ENCODE measurements at regions not wholly inside any gene's neighbourhood (a gene's known extent, or its start where the extent isn't known, plus 50 kb on each side); places are given as distances from the start of the nearest gene placed in this dataset.

DNA sequence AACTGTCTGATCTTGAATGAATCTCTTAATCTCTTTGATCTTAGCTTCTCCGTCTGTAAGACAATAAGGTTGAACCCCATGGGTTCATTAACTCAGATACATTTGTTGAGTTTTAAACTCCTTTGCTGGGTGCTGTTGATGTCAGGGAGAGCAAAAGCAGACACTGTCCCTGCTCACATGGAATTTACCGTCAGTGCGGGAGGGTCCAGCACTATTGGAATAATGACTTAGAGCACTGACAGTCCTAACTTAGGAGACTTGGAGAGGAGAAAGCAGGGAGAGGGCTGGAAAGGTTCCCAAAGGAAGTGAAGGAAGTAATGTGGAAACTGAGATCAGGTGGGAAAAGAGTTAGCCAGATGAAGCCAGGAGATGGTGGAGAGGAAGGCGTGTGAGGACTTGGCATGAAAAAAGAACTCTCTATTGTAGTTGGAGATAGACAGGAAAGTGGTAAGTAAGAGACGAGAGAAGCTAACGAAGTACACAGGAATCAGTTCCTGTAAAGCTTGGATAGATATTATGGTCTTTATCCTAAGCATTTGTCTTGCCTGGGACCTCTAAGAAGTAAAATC is 141.4 kb upstream of the SERTAD2 start:
- no peaks in the 10 kb centered on the region for H3K36me3 ChIP-seq (ENCODE audit: control insufficient read depth, insufficient read depth, low read length)
- H3K4me1 ChIP-seq (ENCODE audit: control insufficient read depth, insufficient read depth, low read length, poor library complexity, severe bottlenecking), result no peaks in the 10 kb centered on the region
- H3K27ac ChIP-seq (ENCODE audit: low read depth, low read length, severe bottlenecking), result no peak overlapping the region
- no peaks in the 10 kb centered on the region for H3K9me3 ChIP-seq (ENCODE audit: control insufficient read depth, low read length)
- WGBS, 2 experiments (ENCODE audit: insufficient coverage in 2 of 2), result 87 to 88% methylated on average over 5 of the region's 6 CpGs
- no peak overlapping the region for H3K4me3 ChIP-seq (ENCODE audit: extremely low read depth, insufficient read depth, low read length, poor library complexity, severe bottlenecking)

DNA sequence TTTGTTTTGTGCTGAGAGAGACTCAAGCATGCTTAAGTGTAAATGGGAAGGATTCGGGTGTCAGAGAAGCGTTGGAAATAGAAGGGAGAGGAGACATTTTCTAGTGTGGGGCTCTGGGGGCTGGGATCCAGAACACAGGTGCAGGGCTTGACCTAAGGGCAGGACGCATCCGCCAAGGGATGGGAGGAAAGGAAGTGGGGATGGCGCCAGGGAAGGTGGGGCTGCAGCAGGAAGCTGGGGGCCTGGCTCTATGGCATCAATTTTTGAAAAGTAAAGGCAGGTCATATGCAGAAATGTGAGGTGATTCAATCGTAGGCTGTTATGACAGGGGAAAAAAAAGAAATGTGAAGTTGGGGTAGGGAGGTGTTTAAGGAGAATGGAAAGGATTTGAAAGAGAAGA is 143.2 kb upstream of the SERTAD2 start:
- H3K9me3 ChIP-seq (ENCODE audit: control insufficient read depth, low read length), result no peaks in the 10 kb centered on the region
- H3K27ac ChIP-seq (ENCODE audit: low read depth, low read length, severe bottlenecking), result no peak overlapping the region
- 93 to 95% methylated on average over 6 of the region's 6 CpGs for WGBS, 2 experiments (ENCODE audit: insufficient coverage in 2 of 2)
- no peaks in the 10 kb centered on the region for H3K4me1 ChIP-seq (ENCODE audit: control insufficient read depth, insufficient read depth, low read length, poor library complexity, severe bottlenecking)
- no peak overlapping the region for H3K4me3 ChIP-seq (ENCODE audit: extremely low read depth, insufficient read depth, low read length, poor library complexity, severe bottlenecking)
- no peaks in the 10 kb centered on the region for H3K36me3 ChIP-seq (ENCODE audit: control insufficient read depth, insufficient read depth, low read length)

- no peak overlapping the region for H3K27ac ChIP-seq (ENCODE audit: low read depth, low read length, severe bottlenecking)
- 92 to 96% methylated on average over 3 to 4 of the region's 4 CpGs for WGBS, 2 experiments (ENCODE audit: insufficient coverage in 2 of 2)
- H3K9me3 ChIP-seq (ENCODE audit: control insufficient read depth, low read length), result no peaks in the 10 kb centered on the region
- no peak overlapping the region for H3K4me3 ChIP-seq (ENCODE audit: extremely low read depth, insufficient read depth, low read length, poor library complexity, severe bottlenecking)
- H3K36me3 ChIP-seq (ENCODE audit: control insufficient read depth, insufficient read depth, low read length), result no peaks in the 10 kb centered on the region
- no peaks in the 10 kb centered on the region for H3K4me1 ChIP-seq (ENCODE audit: control insufficient read depth, insufficient read depth, low read length, poor library complexity, severe bottlenecking)
These were observed 144.3 kb upstream of the SERTAD2 start for GRCh38 chr2:64797881-64798575.

- Histone ChIP-seq H3K36me3 (ENCODE audit: control insufficient read depth, insufficient read depth, low read length) (no peaks in the 10 kb centered on the region), H3K4me3 (ENCODE audit: extremely low read depth, insufficient read depth, low read length, poor library complexity, severe bottlenecking) (no peak overlapping the region), H3K4me1 (ENCODE audit: control insufficient read depth, insufficient read depth, low read length, poor library complexity, severe bottlenecking) (no peaks in the 10 kb centered on the region), H3K9me3 (ENCODE audit: control insufficient read depth, low read length) (no peaks in the 10 kb centered on the region), H3K27ac (ENCODE audit: low read depth, low read length, severe bottlenecking) (no peak overlapping the region)
- 100% methylated on average over 1 of the region's 4 CpGs for WGBS, 2 experiments (ENCODE audit: insufficient coverage in 2 of 2)
These were observed 146.0 kb upstream of the SERTAD2 start for GRCh38 chr2:64799592-64800252.

DNA sequence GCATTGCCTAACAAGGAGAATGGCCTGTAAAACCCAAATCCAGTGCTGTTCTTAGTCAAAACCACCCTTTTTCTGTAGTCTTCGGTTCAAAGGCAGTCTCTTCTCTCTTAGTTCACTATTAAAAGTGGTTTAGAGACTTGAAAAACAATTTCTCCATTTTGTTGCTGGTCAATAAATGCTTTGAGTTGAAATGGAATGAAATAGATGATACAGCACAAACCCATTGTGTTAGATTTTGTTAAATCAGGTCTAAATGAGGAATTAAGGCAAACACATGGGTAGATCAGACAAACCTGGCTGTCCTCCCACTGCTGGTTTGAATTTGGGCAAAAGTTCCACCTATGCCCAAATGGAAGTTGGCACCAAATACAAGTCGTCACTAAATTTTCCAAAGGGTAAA is 150.1 kb upstream of the SERTAD2 start:
- WGBS, 2 experiments (ENCODE audit: insufficient coverage in 2 of 2), result 80% methylated on average over 2 of the region's 2 CpGs; no CpG with 5 or more reads in 1 of the 2 experiments
- Histone ChIP-seq H3K4me3 (ENCODE audit: extremely low read depth, insufficient read depth, low read length, poor library complexity, severe bottlenecking) (no peak overlapping the region), H3K27ac (ENCODE audit: low read depth, low read length, severe bottlenecking) (no peak overlapping the region), H3K36me3 (ENCODE audit: control insufficient read depth, insufficient read depth, low read length) (no peaks in the 10 kb centered on the region), H3K9me3 (ENCODE audit: control insufficient read depth, low read length) (no peaks in the 10 kb centered on the region), H3K4me1 (ENCODE audit: control insufficient read depth, insufficient read depth, low read length, poor library complexity, severe bottlenecking) (peaks cover 9% of the 10 kb centered on the region)

DNA sequence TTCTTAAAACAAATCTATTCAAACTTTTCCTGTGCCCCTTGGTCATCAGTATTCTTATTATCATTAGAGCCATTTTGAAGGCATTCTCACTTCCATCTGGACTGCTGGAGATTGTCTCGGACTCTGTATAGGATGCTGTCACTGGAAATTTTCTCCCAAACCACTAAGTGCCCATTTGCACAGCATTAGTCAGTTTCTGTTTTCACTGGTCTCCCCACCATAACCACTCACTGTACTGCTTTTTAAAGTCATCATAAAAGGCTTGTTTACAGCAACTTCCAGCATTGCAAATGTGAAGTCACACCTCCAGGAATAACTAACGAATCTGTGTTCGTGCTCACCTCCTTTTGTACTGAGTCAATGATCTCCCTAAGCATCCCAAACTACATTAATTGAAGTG is 150.9 kb upstream of the SERTAD2 start:
- Histone ChIP-seq H3K36me3 (ENCODE audit: control insufficient read depth, insufficient read depth, low read length) (no peaks in the 10 kb centered on the region), H3K27ac (ENCODE audit: low read depth, low read length, severe bottlenecking) (no peak overlapping the region), H3K9me3 (ENCODE audit: control insufficient read depth, low read length) (no peaks in the 10 kb centered on the region), H3K4me3 (ENCODE audit: extremely low read depth, insufficient read depth, low read length, poor library complexity, severe bottlenecking) (no peak overlapping the region), H3K4me1 (ENCODE audit: control insufficient read depth, insufficient read depth, low read length, poor library complexity, severe bottlenecking) (peaks cover 9% of the 10 kb centered on the region)
- 80 to 100% methylated on average over 1 of the region's 3 CpGs for WGBS, 2 experiments (ENCODE audit: insufficient coverage in 2 of 2)

GRCh38 chr2:64807417-64807816 is 153.7 kb upstream of the SERTAD2 start:
- Histone ChIP-seq H3K9me3 (ENCODE audit: control insufficient read depth, low read length) (peaks cover 3% of the 10 kb centered on the region), H3K4me1 (ENCODE audit: control insufficient read depth, insufficient read depth, low read length, poor library complexity, severe bottlenecking) (peaks cover 9% of the 10 kb centered on the region), H3K36me3 (ENCODE audit: control insufficient read depth, insufficient read depth, low read length) (no peaks in the 10 kb centered on the region), H3K4me3 (ENCODE audit: extremely low read depth, insufficient read depth, low read length, poor library complexity, severe bottlenecking) (no peak overlapping the region), H3K27ac (ENCODE audit: low read depth, low read length, severe bottlenecking) (no peak overlapping the region)
- WGBS, 2 experiments (ENCODE audit: insufficient coverage in 2 of 2), result 74% methylated on average over 2 to 3 of the region's 4 CpGs

DNA sequence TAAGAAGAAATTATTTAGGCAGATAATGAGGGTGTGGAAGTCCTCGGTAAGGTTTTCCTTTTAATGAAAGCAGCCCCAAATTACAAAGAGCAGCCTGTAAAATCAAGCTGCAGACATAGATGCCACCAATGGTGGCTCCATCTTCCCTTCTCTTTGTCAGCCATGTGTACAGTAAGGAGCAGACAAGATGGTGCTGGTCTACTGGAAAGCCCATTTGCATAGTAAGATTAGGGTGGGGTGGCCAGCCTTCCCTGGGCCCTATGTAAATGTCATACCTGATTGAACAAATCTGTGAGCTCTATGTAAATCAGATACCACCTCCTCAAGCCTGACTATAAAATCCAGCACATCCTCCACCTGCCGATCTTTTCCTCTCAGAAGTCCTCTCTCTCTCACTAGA is 154.4 kb upstream of the SERTAD2 start:
- Histone ChIP-seq H3K4me3 (ENCODE audit: extremely low read depth, insufficient read depth, low read length, poor library complexity, severe bottlenecking) (no peak overlapping the region), H3K36me3 (ENCODE audit: control insufficient read depth, insufficient read depth, low read length) (no peaks in the 10 kb centered on the region), H3K4me1 (ENCODE audit: control insufficient read depth, insufficient read depth, low read length, poor library complexity, severe bottlenecking) (peaks cover 9% of the 10 kb centered on the region), H3K27ac (ENCODE audit: low read depth, low read length, severe bottlenecking) (no peak overlapping the region), H3K9me3 (ENCODE audit: control insufficient read depth, low read length) (peaks cover 3% of the 10 kb centered on the region)
- 87 to 100% methylated on average over 1 to 2 of the region's 2 CpGs for WGBS, 2 experiments (ENCODE audit: insufficient coverage in 2 of 2)

DNA sequence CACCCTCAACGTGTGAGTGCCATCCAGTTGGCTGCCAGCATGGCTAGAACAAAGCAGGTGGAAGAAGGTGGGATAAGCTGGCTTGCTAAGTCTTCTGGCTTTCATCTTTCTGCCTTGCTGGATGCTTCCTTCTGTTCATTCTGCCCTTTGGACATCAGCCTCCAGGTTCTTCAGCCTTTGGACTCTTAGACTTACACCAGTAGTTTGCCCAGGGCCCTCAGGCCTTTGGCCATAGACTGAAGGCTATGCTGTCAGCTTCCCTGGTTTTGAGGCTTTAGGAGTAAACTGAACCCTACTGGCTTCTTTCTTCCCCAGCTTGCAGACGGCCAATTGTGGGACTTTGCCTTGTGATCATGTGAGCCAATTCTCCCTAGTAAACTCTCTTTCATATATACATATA is 155.0 kb upstream of the SERTAD2 start:
- Histone ChIP-seq H3K4me3 (ENCODE audit: extremely low read depth, insufficient read depth, low read length, poor library complexity, severe bottlenecking) (no peak overlapping the region), H3K27ac (ENCODE audit: low read depth, low read length, severe bottlenecking) (no peak overlapping the region), H3K36me3 (ENCODE audit: control insufficient read depth, insufficient read depth, low read length) (no peaks in the 10 kb centered on the region), H3K9me3 (ENCODE audit: control insufficient read depth, low read length) (peaks cover 3% of the 10 kb centered on the region), H3K4me1 (ENCODE audit: control insufficient read depth, insufficient read depth, low read length, poor library complexity, severe bottlenecking) (peaks cover 9% of the 10 kb centered on the region)
- WGBS, 2 experiments (ENCODE audit: insufficient coverage in 2 of 2), result 71 to 80% methylated on average over 2 of the region's 2 CpGs

GRCh38 chr2:64809216-64809615 is 155.5 kb upstream of the SERTAD2 start:
- Histone ChIP-seq H3K4me1 (ENCODE audit: control insufficient read depth, insufficient read depth, low read length, poor library complexity, severe bottlenecking) (peaks cover 9% of the 10 kb centered on the region), H3K27ac (ENCODE audit: low read depth, low read length, severe bottlenecking) (no peak overlapping the region), H3K9me3 (ENCODE audit: control insufficient read depth, low read length) (peaks cover 3% of the 10 kb centered on the region), H3K36me3 (ENCODE audit: control insufficient read depth, insufficient read depth, low read length) (no peaks in the 10 kb centered on the region), H3K4me3 (ENCODE audit: extremely low read depth, insufficient read depth, low read length, poor library complexity, severe bottlenecking) (no peak overlapping the region)
- no CpG with 5 or more reads among the region's 1 CpG for WGBS, 2 experiments (ENCODE audit: insufficient coverage in 2 of 2)

DNA sequence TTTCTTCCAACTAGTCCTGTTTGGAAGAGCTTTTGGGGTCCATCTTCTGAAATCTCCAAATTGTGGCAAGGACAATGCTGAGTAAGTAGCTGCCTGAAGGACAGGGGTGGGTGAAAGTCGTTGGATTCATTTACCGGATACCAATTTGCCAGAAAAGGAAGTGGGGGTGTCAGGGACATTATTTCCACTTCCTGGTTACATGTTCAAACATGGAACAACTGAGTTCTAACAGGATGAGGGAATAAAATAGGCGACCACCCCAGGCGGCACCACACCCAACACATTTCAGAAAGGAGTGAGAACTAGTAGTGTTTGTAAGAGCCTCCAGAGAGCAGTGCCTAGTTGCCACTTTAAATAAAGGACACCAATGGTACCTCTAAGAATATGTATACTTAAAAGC is 158.6 kb upstream of the SERTAD2 start:
- Histone ChIP-seq H3K4me1 (ENCODE audit: control insufficient read depth, insufficient read depth, low read length, poor library complexity, severe bottlenecking) (peaks cover under 1% of the 10 kb centered on the region), H3K27ac (ENCODE audit: low read depth, low read length, severe bottlenecking) (no peak overlapping the region), H3K36me3 (ENCODE audit: control insufficient read depth, insufficient read depth, low read length) (no peaks in the 10 kb centered on the region), H3K4me3 (ENCODE audit: extremely low read depth, insufficient read depth, low read length, poor library complexity, severe bottlenecking) (no peak overlapping the region), H3K9me3 (ENCODE audit: control insufficient read depth, low read length) (peaks cover 3% of the 10 kb centered on the region)
- 83% methylated on average over 2 of the region's 4 CpGs; no CpG with 5 or more reads in 1 of the 2 experiments for WGBS, 2 experiments (ENCODE audit: insufficient coverage in 2 of 2)

Measured in mesodermal cell (in vitro differentiated cells).